ENCODE measurements at regions not wholly inside any gene's neighbourhood (a gene's known extent, or its start where the extent isn't known, plus 50 kb on each side); places are given as distances from the start of the nearest gene placed in this dataset.

DNA sequence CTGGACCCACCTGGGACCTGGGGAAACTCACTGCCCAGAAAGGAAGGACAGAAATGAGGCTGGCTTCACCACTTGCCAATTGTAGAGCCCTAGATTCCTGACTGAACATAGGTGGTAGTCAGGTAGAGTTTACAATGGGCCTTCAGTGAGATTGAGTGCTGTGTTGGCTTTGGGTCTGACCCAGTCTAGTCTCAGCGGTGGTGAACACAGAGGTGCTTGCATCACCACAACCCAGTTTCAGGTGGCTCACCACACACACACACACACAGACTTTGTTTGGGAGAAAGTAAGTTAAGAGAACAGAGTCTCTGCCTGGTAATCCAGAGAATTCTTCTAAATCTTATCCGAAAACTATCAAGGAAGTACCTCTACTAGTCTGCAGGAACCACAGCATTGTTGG, 266.1 kb upstream of the EPHA7 start:
- no peak overlapping the region for H3K4me2 ChIP-seq (ENCODE audit: control insufficient read depth, extremely low read depth, insufficient read depth, low read depth, low read length)
- no peaks in the 10 kb centered on the region for H3K27me3 ChIP-seq (ENCODE audit: control insufficient read depth, extremely low read depth, insufficient read depth, low read length)
- no peak overlapping the region for H3K4me3 ChIP-seq (ENCODE audit: control insufficient read depth in 2 of 3, extremely low read depth in 1 of 3, insufficient read depth in 2 of 3, low read depth in 1 of 3, low read length in 3 of 3)
- H2AFZ ChIP-seq (ENCODE audit: control insufficient read depth, low read length): no peak overlapping the region
- H3K27ac ChIP-seq (ENCODE audit: control insufficient read depth, insufficient read depth, low read length): no peak overlapping the region
- no peaks in the 10 kb centered on the region for H4K20me1 ChIP-seq (ENCODE audit: control insufficient read depth, extremely low read depth, insufficient read depth, low read length)
- H3K9me3 ChIP-seq (ENCODE audit: control insufficient read depth, low read depth, low read length): no peaks in the 10 kb centered on the region
- FAIRE-seq (no peak), DNase-seq (ENCODE audit: low read depth, low spot score) (no peak)
- no peaks in the 10 kb centered on the region for H3K4me1 ChIP-seq (ENCODE audit: control insufficient read depth, extremely low read depth, insufficient read depth, low read length)
- H3K36me3 ChIP-seq (ENCODE audit: control insufficient read depth in 2 of 2, extremely low read depth in 1 of 2, insufficient read depth in 2 of 2, low read length in 2 of 2): no peaks in the 10 kb centered on the region
- TF ChIP-seq EZH2 (IDR thresholded peaks at IDR 0.05; ENCODE audit: low read length): no peak
- TF ChIP-seq, protein P1, sequence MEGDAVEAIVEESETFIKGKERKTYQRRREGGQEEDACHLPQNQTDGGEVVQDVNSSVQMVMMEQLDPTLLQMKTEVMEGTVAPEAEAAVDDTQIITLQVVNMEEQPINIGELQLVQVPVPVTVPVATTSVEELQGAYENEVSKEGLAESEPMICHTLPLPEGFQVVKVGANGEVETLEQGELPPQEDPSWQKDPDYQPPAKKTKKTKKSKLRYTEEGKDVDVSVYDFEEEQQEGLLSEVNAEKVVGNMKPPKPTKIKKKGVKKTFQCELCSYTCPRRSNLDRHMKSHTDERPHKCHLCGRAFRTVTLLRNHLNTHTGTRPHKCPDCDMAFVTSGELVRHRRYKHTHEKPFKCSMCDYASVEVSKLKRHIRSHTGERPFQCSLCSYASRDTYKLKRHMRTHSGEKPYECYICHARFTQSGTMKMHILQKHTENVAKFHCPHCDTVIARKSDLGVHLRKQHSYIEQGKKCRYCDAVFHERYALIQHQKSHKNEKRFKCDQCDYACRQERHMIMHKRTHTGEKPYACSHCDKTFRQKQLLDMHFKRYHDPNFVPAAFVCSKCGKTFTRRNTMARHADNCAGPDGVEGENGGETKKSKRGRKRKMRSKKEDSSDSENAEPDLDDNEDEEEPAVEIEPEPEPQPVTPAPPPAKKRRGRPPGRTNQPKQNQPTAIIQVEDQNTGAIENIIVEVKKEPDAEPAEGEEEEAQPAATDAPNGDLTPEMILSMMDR (optimal IDR thresholded peaks at IDR 0.05 in 1 of 3, IDR thresholded peaks at IDR 0.05 in 1 of 3, conservative IDR thresholded peaks at IDR 0.05 in 1 of 3; ENCODE audit: extremely low read depth in 1 of 3, insufficient read depth in 2 of 3, low read length in 3 of 3): no peak
- no peak overlapping the region for H3K9ac ChIP-seq (ENCODE audit: control insufficient read depth, extremely low read depth, insufficient read depth, low read length)
- dilution Hi-C loops (cut with MboI; ENCODE audit: extremely low pct_ligation_motif_present, low sequenced_read_pairs): no loop called here
- no peaks in the 10 kb centered on the region for H3K9me1 ChIP-seq (ENCODE audit: control insufficient read depth, extremely low read depth, insufficient read depth, low read length)
- H3K79me2 ChIP-seq (ENCODE audit: control insufficient read depth, insufficient read depth, low read length): no peaks in the 10 kb centered on the region

DNA sequence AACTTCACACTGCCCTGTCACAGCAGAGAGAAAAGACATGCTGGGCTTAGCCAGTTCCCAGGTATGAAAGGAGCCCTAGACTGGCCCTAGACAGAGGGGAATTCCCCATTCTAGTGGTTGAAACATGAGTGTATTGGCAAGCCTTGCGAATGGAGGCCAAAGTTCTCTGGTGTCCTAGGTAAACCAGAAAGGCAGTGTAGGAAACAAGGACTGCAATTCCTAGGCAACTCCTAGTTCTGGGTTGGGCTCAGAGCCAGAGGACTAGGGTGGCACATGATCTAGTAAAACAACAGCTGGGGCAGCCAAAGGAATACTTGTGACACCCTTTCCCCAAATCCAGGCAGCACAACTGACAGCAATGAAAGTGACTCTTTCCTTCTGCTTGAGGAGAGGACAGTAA, 265.0 kb upstream of the EPHA7 start:
- dilution Hi-C loops (cut with MboI; ENCODE audit: extremely low pct_ligation_motif_present, low sequenced_read_pairs): no loop called here
- H3K4me3 ChIP-seq (ENCODE audit: control insufficient read depth in 2 of 3, extremely low read depth in 1 of 3, insufficient read depth in 2 of 3, low read depth in 1 of 3, low read length in 3 of 3): no peak overlapping the region
- DNase-seq (ENCODE audit: low read depth, low spot score): no peak
- no peak overlapping the region for H3K27ac ChIP-seq (ENCODE audit: control insufficient read depth, insufficient read depth, low read length)
- H3K36me3 ChIP-seq (ENCODE audit: control insufficient read depth in 2 of 2, extremely low read depth in 1 of 2, insufficient read depth in 2 of 2, low read length in 2 of 2): no peaks in the 10 kb centered on the region
- H3K4me2 ChIP-seq (ENCODE audit: control insufficient read depth, extremely low read depth, insufficient read depth, low read depth, low read length): no peak overlapping the region
- FAIRE-seq: no peak
- H4K20me1 ChIP-seq (ENCODE audit: control insufficient read depth, extremely low read depth, insufficient read depth, low read length): no peaks in the 10 kb centered on the region
- H2AFZ ChIP-seq (ENCODE audit: control insufficient read depth, low read length): no peak overlapping the region
- no peaks in the 10 kb centered on the region for H3K9me3 ChIP-seq (ENCODE audit: control insufficient read depth, low read depth, low read length)
- no peaks in the 10 kb centered on the region for H3K27me3 ChIP-seq (ENCODE audit: control insufficient read depth, extremely low read depth, insufficient read depth, low read length)
- H3K79me2 ChIP-seq (ENCODE audit: control insufficient read depth, insufficient read depth, low read length): no peaks in the 10 kb centered on the region
- H3K9ac ChIP-seq (ENCODE audit: control insufficient read depth, extremely low read depth, insufficient read depth, low read length): no peak overlapping the region
- H3K4me1 ChIP-seq (ENCODE audit: control insufficient read depth, extremely low read depth, insufficient read depth, low read length): no peaks in the 10 kb centered on the region
- H3K9me1 ChIP-seq (ENCODE audit: control insufficient read depth, extremely low read depth, insufficient read depth, low read length): no peaks in the 10 kb centered on the region
- TF ChIP-seq EZH2 (IDR thresholded peaks at IDR 0.05; ENCODE audit: low read length): no peak
- TF ChIP-seq, protein P1 (optimal IDR thresholded peaks at IDR 0.05 in 1 of 3, IDR thresholded peaks at IDR 0.05 in 1 of 3, conservative IDR thresholded peaks at IDR 0.05 in 1 of 3; ENCODE audit: extremely low read depth in 1 of 3, insufficient read depth in 2 of 3, low read length in 3 of 3): no peak
